Vagina (tissue), 2 donors: ENCODE measurements at regions not wholly inside any gene's neighbourhood (a gene's known extent, or its start where the extent isn't known, plus 50 kb on each side); places are given as distances from the start of the nearest gene placed in this dataset.

Experiments
- CTCF ChIP-seq, 3 experiments: fragments of 450-650 bp in 2 of 3; fragments of 200-600 bp in 1 of 3; sonication (generic) in 1 of 3; IDR thresholded peaks; one replicate each; pipeline ENCODE4 v1.5.1; 2017 to 2019; ENCODE audit warnings: antibody characterized with exemption in 3 of 3, mild to moderate bottlenecking in 2 of 3, moderate library complexity in 2 of 3
- POLR2A ChIP-seq, 2 donors: fragments of 450-650 bp; IDR thresholded peaks; one replicate each; pipeline ENCODE4 v1.6.1; 2017; ENCODE audit warnings: antibody characterized with exemption in 2 of 2, mild to moderate bottlenecking in 2 of 2, moderate library complexity in 2 of 2

GRCh38 chr2:145102706-145103105, 582.8 kb upstream of the ZEB2 start:
- TF ChIP-seq CTCF (IDR thresholded peaks at IDR 0.05) = no peak
- no peak for TF ChIP-seq POLR2A (IDR thresholded peaks at IDR 0.05)
